COLO829 (cell line): ENCODE measurements at regions not wholly inside any gene's neighbourhood (a gene's known extent, or its start where the extent isn't known, plus 50 kb on each side); places are given as distances from the start of the nearest gene placed in this dataset.
A peak's percentile ranks its signal among the peaks of the same experiment; 100 is the strongest.

ENCODE experiments used
- DNase-seq: peaks from one replicate; pipeline ENCODE4 v3.0.0; 2012; ENCODE audit warnings: low spot score

DNA sequence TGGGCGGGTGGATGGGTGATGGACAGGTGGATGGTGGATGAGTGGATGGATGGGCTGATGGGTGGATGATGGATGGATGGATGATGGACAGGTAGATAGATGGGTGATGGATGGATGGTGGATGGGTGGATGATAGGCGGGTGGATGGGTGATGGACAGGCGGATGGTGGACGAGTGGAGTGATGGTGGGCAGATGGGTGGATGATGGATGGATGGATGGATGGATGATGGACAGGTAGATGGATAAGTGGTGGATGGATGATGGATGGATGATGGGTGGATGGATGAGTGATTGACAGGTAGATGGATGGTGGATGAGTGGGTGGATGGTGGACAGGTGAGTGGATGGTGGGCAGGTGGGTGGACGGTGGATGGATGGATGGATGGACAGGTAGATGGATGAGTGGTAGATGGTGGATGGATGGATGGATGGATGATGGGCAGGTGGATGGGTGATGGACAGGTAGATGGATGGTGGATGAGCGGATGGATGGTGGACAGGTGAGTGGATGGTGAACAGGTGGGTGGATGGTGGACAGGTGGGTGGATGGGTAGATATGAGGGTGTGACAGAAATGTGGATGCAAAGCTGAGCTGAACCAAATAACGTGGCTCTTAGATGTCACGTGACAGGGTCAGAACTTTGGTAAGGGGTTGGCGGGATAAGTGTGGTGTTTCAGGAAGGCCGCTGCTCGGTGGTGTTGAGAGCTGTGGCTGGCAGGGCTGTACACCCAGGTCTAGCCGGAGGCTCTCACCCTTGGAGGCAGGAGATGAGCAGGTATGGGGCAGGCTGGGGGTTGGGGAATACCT lies 234.3 kb upstream of the CIBAR2 start:
- DNase-seq = no peak

DNA sequence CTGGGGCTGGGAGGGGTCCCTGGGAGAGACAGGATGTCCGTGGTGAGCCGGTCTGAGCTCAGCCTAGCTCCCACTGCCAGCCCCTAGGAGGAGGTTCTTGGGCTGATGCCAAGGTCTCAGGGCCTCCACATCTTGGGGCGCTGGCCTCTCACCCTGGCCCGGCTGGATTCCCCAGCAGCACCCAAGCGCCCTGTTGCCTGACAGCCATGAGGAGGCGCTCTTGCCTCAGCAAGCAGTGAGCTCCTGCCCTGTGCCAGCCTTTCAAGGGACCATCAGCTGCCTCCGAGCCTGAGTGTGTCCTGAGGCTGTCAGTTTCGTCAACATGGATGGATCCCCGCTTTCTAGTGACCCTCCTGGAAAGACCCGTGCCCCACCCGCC lies 234.9 kb upstream of the CIBAR2 start:
- no peak for DNase-seq

DNA sequence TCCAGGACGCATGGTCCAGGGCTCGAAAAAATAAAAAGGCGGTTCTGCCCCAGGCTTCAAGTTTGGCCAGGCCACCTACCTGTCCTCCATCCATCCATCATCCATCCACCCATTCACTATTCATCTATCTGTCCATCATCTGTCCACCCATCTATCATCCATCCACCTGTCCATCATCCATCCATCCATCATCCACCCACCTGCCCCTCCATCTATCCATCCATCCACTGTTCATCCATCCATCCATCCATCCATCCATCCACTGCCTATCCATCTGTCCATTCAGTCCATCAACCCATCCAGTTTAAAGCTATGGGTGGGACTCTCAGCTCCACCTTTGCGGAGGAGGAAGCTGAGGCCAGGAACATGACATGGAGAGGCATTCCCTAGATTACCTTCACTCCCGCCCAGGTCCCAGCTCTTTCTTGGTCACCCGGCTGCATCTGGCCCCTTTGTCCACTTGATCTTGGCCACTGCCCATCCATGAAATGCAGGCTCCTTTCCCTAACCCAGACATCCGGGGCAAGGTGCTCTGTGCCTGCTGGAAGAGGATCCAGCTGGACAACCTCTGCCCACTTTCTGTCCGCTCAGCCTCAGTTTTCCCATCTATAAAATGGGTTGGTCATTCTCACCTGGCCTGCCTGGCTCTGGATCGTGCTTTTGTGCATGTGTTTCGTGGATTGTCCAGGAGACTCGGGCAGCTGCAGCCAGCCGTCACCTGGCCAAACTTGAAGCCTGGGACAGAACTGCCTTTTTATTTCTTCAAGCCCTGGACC lies 236.0 kb upstream of the CIBAR2 start:
- no peak for DNase-seq

- DNase-seq = no peak
These were observed 236.7 kb upstream of the CIBAR2 start for GRCh38 chr16:85348911-85349334.

- DNase-seq = no peak
These were observed 237.3 kb upstream of the CIBAR2 start for GRCh38 chr16:85349365-85350145.

- no peak for DNase-seq
These were observed 238.0 kb upstream of the CIBAR2 start for GRCh38 chr16:85350146-85350728.

DNA sequence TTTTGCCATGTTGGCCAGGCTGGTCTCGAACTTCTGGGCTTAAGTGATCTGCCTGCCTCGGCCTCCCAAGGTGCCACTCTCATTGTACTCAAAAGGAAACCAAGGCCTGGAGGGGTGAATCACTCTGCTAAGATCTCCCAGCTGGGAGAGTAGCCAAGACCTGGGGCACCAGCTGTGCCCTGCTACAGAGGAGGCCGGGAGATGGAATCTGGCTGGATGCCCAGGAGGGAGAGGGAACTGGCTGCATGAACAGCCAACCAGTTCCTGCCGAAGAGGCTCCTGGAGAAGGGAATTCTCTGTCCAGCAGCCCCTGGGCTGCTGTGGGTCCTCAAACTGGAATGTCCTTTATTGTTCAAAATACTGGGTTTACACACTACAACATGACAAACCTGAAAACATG lies 238.7 kb upstream of the CIBAR2 start:
- peak; percentile 79 for DNase-seq

DNA sequence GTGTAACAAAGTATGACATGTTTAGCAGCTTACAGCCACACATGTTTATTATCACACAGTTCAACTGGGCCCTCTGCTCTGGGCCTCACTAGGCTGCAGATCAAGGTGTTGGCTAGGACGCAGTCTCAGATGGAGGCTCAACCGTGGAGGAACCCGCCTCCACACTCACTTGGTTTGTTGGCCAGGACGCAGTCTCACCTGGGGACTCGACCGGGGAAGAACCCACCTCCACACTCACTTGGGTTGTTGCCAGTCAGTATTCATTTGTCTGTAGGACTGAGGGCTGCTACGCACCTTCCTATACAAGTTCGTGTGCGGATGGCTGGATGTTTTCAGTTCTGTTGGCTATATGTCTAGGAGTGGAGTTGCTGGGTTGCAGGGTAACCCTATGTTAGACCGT lies 240.7 kb upstream of the CIBAR2 start:
- no peak for DNase-seq

- DNase-seq = no peak
These were observed 241.8 kb upstream of the CIBAR2 start for GRCh38 chr16:85353839-85354685.

DNA sequence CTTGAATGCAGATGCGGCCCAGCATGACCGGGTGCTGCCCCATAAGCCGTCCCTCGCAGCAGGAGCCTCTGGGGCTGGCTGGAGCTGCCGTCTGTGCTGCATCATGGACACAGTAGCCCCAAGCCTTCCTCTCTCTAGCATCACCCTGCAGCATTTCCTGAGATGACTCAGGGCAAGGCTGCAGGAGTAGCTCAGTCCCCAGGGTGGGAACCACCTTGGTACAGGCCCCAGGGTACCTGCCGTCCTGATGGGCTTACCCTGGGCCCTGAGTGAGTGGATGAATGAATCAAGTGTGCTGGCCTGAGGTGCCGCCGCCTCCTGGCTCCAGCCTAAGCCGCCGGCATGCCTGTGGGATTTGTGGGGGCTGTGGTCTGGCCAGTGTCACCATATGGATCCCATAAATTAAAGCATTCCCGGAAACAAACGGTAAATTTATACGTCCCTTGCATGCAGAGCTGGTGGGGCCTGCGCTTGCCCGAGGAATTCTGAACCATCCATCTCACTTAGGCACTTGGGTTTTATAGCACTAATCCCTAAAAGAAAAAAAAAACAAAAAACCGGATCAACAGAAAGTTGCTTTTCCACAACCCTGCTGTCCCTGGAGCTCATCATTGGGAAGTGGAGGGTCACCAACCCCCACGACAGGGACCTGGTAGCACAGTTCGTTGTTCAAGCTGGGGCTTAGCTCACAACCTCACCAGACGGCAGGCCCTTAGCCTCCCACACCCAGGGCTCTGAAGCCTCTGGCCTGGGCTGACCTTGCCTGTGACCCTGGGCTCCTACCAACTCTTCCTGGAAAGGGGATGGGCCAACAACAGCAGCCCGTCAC lies 242.6 kb upstream of the CIBAR2 start:
- no peak for DNase-seq

DNA sequence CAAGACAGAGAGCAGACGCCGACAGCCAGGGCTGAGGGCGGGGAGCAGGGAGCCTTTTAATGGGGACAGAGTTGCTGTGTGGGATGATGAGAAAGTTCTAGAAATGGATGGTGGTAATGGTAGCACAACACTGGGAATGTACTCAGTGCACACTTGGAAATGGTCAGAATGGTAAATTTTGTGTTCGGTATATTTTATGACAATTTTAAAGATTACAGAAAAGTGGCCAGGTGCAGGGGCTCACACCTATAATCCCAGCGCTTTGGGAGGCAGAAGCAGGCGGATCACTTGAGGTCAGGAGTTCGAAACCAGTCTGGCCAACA lies 243.2 kb upstream of the CIBAR2 start:
- no peak for DNase-seq

DNA sequence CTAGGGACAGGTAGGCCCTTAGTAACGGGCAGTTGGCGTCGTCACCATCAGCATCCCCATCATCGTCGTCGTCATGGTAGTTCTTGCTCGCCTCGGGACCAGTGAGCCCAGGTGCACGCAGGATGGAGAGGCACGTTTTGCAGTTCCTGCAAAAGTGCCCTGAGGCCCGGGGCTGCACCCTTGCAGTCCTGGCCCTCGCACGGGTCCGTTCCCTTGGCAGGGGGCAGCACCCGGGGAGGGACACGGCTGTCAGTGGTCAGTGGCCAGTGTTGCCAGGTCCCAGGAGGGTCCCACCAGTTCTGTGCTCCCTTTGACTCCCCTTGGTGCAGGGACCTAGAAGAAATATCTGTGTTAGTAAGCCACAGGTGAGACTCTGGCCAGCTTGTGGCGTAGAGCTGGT lies 243.9 kb upstream of the CIBAR2 start:
- no peak for DNase-seq

GRCh38 chr16:85357323-85357722 lies 245.1 kb upstream of the CIBAR2 start:
- no peak for DNase-seq

GRCh38 chr16:85357924-85358505 lies 245.7 kb upstream of the CIBAR2 start:
- DNase-seq = no peak

GRCh38 chr16:85358704-85359146 lies 246.5 kb upstream of the CIBAR2 start:
- no peak for DNase-seq

GRCh38 chr16:85359147-85359822 lies 247.0 kb upstream of the CIBAR2 start:
- DNase-seq = no peak

GRCh38 chr16:85360323-85361277 lies 248.3 kb upstream of the CIBAR2 start:
- no peak for DNase-seq

DNA sequence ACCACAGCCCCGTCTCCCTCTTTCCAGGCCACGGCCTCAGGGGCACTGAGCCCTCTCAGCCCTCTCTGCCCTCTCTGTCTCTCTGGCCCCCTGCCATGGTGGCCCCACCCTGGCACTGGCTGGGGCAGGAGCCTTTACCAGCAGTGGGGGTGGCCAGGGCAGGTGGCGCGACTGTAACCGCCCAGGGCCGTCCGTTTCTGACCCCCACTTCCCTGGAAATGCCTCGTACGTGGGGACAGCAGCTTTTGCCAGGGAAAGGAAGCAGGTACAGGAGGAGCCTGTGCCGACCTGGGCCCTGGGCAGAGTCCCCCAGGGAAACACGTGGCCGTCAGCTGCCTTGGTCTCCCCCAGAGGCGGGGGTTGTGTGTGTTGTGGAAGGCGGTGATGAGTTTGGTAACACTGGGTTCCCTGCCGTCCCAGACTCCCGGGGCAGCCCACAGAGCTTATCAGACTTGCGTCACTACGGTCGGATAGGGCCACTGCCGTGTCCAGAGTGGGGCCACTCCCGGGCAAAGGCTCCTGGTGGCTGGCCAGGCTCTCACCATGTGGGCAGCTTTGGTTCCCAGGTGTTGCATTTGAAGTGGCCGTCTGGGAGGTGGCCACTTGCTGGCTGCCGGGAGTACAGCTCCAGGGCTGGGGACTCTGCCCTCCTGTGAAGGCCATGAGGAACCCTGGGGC lies 249.3 kb upstream of the CIBAR2 start:
- DNase-seq = no peak
